Endothelial cell of umbilical vein (primary cell): ENCODE measurements at regions not wholly inside any gene's neighbourhood (a gene's known extent, or its start where the extent isn't known, plus 50 kb on each side); places are given as distances from the start of the nearest gene placed in this dataset.

Source experiments
- BruUV-seq: library from RNA; stranded (reverse); fragments of 400-500 nt; replicated peaks from 2 replicates; lab custom pipeline; 2021; lab: Mats Ljungman, UMichigan
- CTCF ChIA-PET: fragments of 300-600, 350-600 bp; sonication (Branson Sonifier 250); formaldehyde crosslinking; loops from one replicate; lab custom pipeline; 2021; ENCODE audit warnings: antibody characterized with exemption, inconsistent platforms; lab: Charles Lee
- POLR2A ChIA-PET: fragments of 300-600, 350-600 bp; sonication (Branson Sonifier 250); formaldehyde crosslinking; loops from one replicate; lab custom pipeline; 2021; ENCODE audit warnings: antibody characterized with exemption, inconsistent platforms; lab: Charles Lee
- DNase-seq: peaks from one replicate; pipeline ENCODE4 v3.0.0-alpha.2; 2011; ENCODE audit warnings: low read depth, low spot score
- FAIRE-seq: peaks from 2 replicates; lab custom pipeline; 2011; peaks lifted over from hg19 to GRCh38; lab: Jason Lieb, UNC
- H2AFZ ChIP-seq: 2 replicates; pipeline ENCODE4 v1.6.0; 2012; ENCODE audit warnings: low read depth, low read length, control low read depth, inconsistent platforms
- H3K27ac ChIP-seq: 2 replicates; pipeline ENCODE4 v1.5.1; 2011; ENCODE audit warnings: low read depth, mild to moderate bottlenecking, control low read depth, low read length, moderate library complexity; ENCODE audit not compliant: insufficient read depth
- H3K27me3 ChIP-seq, 2 experiments: 2 replicates each; pipeline versions ENCODE4 v1.6.0 to v1.6.1; 2011; ENCODE audit warnings: low read length in 2 of 2, mixed read lengths in 1 of 2; ENCODE audit not compliant: control insufficient read depth in 2 of 2, insufficient read depth in 2 of 2
- H3K36me3 ChIP-seq, 2 experiments: 2 replicates in 1 of 2; 3 replicates in 1 of 2; pipeline ENCODE4 v1.5.1; 2011; ENCODE audit warnings: low read length in 2 of 2, mild to moderate bottlenecking in 1 of 2, moderate library complexity in 1 of 2; ENCODE audit not compliant: control insufficient read depth in 2 of 2, insufficient read depth in 2 of 2; ENCODE audit errors: extremely low read depth in 1 of 2
- H3K4me1 ChIP-seq: 3 replicates; pipeline ENCODE4 v1.5.1; 2011; ENCODE audit warnings: mild to moderate bottlenecking, low read length; ENCODE audit not compliant: control insufficient read depth, insufficient read depth; ENCODE audit errors: extremely low read depth
- H3K4me2 ChIP-seq: 2 replicates; pipeline ENCODE4 v1.6.1; 2011; ENCODE audit warnings: low read length, control low read depth, mixed read lengths; ENCODE audit not compliant: insufficient read depth
- H3K4me3 ChIP-seq, 3 experiments: fragments of 200-600 bp in 1 of 3; sonication (generic), shearing (Covaris generic) in 1 of 3; replicated peaks in 1 of 3; 2 replicates each; pipeline ENCODE4 v1.5.1; 2011 to 2016; ENCODE audit warnings: control low read depth in 3 of 3, low read length in 3 of 3, mild to moderate bottlenecking in 2 of 3, inconsistent platforms in 1 of 3, low read depth in 1 of 3, moderate library complexity in 1 of 3; ENCODE audit not compliant: insufficient read depth in 1 of 3
- H3K79me2 ChIP-seq: 2 replicates; pipeline ENCODE4 v1.6.0; 2012; ENCODE audit warnings: low read length, inconsistent platforms; ENCODE audit not compliant: control insufficient read depth, insufficient read depth
- H3K9ac ChIP-seq: replicated peaks from 2 replicates; pipeline ENCODE3; 2011; ENCODE audit warnings: low read length, control low read depth; ENCODE audit not compliant: insufficient read depth; ENCODE audit errors: extremely low read depth
- H3K9me1 ChIP-seq: replicated peaks from 3 replicates; pipeline ENCODE4 v1.6.0; 2011; ENCODE audit warnings: mild to moderate bottlenecking, low read length; ENCODE audit not compliant: control insufficient read depth, insufficient read depth; ENCODE audit errors: extremely low read depth
- H3K9me3 ChIP-seq: replicated peaks from 2 replicates; pipeline ENCODE4 v1.5.1; 2012; ENCODE audit warnings: low read length, inconsistent platforms; ENCODE audit not compliant: control insufficient read depth, insufficient read depth
- H4K20me1 ChIP-seq: replicated peaks from 2 replicates; pipeline ENCODE3; 2011; ENCODE audit warnings: mild to moderate bottlenecking, low read length; ENCODE audit not compliant: control insufficient read depth, insufficient read depth; ENCODE audit errors: extremely low read depth
- EZH2 ChIP-seq: IDR thresholded peaks from 2 replicates; pipeline ENCODE4 v1.6.1; 2012; ENCODE audit warnings: borderline replicate concordance, low read depth, mild to moderate bottlenecking, moderate library complexity, low read length, inconsistent platforms; ENCODE audit not compliant: severe bottlenecking
- FOS ChIP-seq: IDR thresholded peaks from 2 replicates; pipeline ENCODE4 v1.6.1; 2011; ENCODE audit warnings: mild to moderate bottlenecking, low read length, moderate library complexity, borderline replicate concordance; ENCODE audit not compliant: insufficient read depth
- GATA2 ChIP-seq: IDR thresholded peaks from 2 replicates; pipeline ENCODE4 v1.7.0; 2011; ENCODE audit warnings: low read depth, mild to moderate bottlenecking, moderate library complexity, mixed read lengths, low read length; ENCODE audit not compliant: insufficient read length, insufficient read depth
- JUN ChIP-seq: IDR thresholded peaks from 2 replicates; pipeline ENCODE4 v1.6.1; 2011; ENCODE audit warnings: borderline replicate concordance, low read depth; ENCODE audit not compliant: insufficient read length, insufficient read depth
- MYC ChIP-seq: IDR thresholded peaks from one replicate; pipeline ENCODE4 v1.6.1; 2011; ENCODE audit warnings: mild to moderate bottlenecking, low read depth, low read length
- POLR2A ChIP-seq: IDR thresholded peaks from 2 replicates; pipeline ENCODE4 v1.6.1; 2012; ENCODE audit warnings: low read depth, mild to moderate bottlenecking, control low read depth, low read length
- POLR2AphosphoS5 ChIP-seq: IDR thresholded peaks from 2 replicates; pipeline ENCODE4 v1.6.1; 2012; ENCODE audit warnings: low read depth, mild to moderate bottlenecking, control low read depth, low read length, moderate library complexity; ENCODE audit not compliant: insufficient read depth
- dilution Hi-C: fragments of 300-500 bp; cut with MboI; formaldehyde crosslinking; loops from one replicate; pipeline ENCODE4 v1.15.0; 2019; ENCODE audit warnings: low sequenced_read_pairs; ENCODE audit not compliant: extremely low pct_ligation_motif_present
- intact Hi-C: fragments of 100-400 bp; cut with micrococcal nuclease; formaldehyde crosslinking; loops from one replicate; pipeline ENCODE4 v1.10.0; 2022
- TF ChIP-seq, protein P1 (sequence below), 2 donors: IDR thresholded peaks; 1 replicate in 1 of 2; 2 replicates in 1 of 2; pipeline ENCODE4 v1.5.1; 2011; ENCODE audit warnings: low read length in 2 of 2, mild to moderate bottlenecking in 2 of 2, moderate library complexity in 2 of 2, control low read depth in 1 of 2, inconsistent platforms in 1 of 2, low read depth in 1 of 2; ENCODE audit not compliant: insufficient read depth in 1 of 2; ENCODE audit errors: extremely low read depth in 1 of 2

DNA sequence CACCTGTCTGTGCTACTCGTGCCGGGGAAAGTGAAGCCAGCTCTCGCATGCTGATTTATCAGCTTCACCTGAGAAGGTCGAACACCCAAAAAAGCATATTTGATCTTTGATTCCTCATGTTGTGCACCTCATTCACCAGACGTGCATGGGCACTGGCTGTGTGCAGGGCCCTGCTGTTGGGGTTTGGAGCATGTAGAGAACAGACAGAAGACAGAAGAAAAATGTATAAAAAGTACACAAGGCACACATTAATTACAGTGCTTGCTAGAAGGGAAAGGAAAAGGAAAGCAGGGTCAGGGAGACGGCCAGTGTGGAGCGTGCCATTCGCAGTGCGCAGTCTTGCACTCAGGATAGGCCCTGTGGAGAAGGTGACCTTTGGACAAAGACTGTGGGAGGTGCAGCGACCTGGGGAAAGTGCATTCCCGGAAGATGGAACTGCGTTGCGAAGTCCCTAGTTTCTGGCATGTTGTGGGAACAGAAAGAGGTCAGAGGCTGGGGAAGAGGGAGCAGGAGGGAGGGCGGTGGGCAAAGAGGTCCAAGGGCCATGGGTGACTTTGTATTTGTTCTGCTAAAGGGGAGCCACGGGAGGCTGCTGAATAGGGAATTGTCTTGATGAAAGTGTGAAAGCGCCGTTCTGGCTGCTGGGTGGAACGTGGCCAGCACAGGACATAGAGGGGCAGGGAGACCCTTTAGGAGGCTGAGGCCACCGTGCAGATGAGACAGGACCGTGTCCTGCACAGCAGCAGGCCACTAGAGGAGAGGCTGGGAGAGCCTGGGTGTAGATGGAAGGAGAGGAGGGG lies 232.8 kb downstream of the GLRX3 start:
- no peaks in the 10 kb centered on the region for H4K20me1 ChIP-seq
- no peak for DNase-seq
- H3K9me1 ChIP-seq = no peaks in the 10 kb centered on the region
- H3K4me1 ChIP-seq = no peaks in the 10 kb centered on the region
- no peaks in the 10 kb centered on the region for H3K36me3 ChIP-seq
- POLR2A ChIA-PET = no interaction called here
- no peak overlapping the region for H2AFZ ChIP-seq
- TF ChIP-seq FOS = no peak
- TF ChIP-seq EZH2 = no peak
- TF ChIP-seq POLR2AphosphoS5 = no peak
- TF ChIP-seq MYC = no peak
- TF ChIP-seq POLR2A = no peak
- TF ChIP-seq, protein P1, sequence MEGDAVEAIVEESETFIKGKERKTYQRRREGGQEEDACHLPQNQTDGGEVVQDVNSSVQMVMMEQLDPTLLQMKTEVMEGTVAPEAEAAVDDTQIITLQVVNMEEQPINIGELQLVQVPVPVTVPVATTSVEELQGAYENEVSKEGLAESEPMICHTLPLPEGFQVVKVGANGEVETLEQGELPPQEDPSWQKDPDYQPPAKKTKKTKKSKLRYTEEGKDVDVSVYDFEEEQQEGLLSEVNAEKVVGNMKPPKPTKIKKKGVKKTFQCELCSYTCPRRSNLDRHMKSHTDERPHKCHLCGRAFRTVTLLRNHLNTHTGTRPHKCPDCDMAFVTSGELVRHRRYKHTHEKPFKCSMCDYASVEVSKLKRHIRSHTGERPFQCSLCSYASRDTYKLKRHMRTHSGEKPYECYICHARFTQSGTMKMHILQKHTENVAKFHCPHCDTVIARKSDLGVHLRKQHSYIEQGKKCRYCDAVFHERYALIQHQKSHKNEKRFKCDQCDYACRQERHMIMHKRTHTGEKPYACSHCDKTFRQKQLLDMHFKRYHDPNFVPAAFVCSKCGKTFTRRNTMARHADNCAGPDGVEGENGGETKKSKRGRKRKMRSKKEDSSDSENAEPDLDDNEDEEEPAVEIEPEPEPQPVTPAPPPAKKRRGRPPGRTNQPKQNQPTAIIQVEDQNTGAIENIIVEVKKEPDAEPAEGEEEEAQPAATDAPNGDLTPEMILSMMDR (IDR thresholded peaks at IDR 0.05; ENCODE audit: extremely low read depth in 1 of 2, insufficient read depth in 1 of 2, low read depth in 1 of 2, low read length in 2 of 2) = no peak
- no peak for TF ChIP-seq JUN
- no peak for TF ChIP-seq GATA2
- no peak overlapping the region for H3K4me3 ChIP-seq
- FAIRE-seq = no peak
- H3K27me3 ChIP-seq = no peaks in the 10 kb centered on the region
- CTCF ChIA-PET = no interaction called here
- no peak overlapping the region for H3K27ac ChIP-seq
- dilution Hi-C loops = no loop called here
- H3K4me2 ChIP-seq = no peak overlapping the region
- intact Hi-C loops = no loop called here
- BruUV-seq = no TSS peak
- peaks cover 3% of the 10 kb centered on the region for H3K9me3 ChIP-seq
- no peak overlapping the region for H3K9ac ChIP-seq
- H3K79me2 ChIP-seq = no peaks in the 10 kb centered on the region
